GM12878 (cell line): ENCODE measurements at regions not wholly inside any gene's neighbourhood (a gene's known extent, or its start where the extent isn't known, plus 50 kb on each side); places are given as distances from the start of the nearest gene placed in this dataset.

Source experiments
- ATAC-seq: fragments of 200-7000 bp; cut with Tn5 transposase; 3 replicates; pipeline ENCODE4 v1.9.1; 2020; ENCODE audit warnings: mild to moderate bottlenecking, moderate library complexity
- BruUV-seq: library from RNA; stranded (reverse); fragments of 400-500 nt; replicated peaks from 2 replicates; lab custom pipeline; 2021; lab: Mats Ljungman, UMichigan
- CTCF ChIA-PET: fragments of 300-600 bp; sonication (Branson Sonifier 250); formaldehyde crosslinking; extraction: SDS; loops from one replicate; lab custom pipeline; 2021; ENCODE audit warnings: inconsistent platforms; lab: Yijun Ruan, JAX
- POLR2A ChIA-PET: fragments of 350-600 bp; formaldehyde crosslinking; extraction: SDS; loops from one replicate; lab custom pipeline; 2021; ENCODE audit warnings: inconsistent platforms; lab: Charles Lee
- RAD21 ChIA-PET: fragments of 300-600 bp; sonication (Branson Sonifier 250); formaldehyde crosslinking; loops from one replicate; lab custom pipeline; 2023; ENCODE audit warnings: antibody characterized with exemption; ENCODE audit not compliant: unreplicated experiment; lab: Charles Lee
- SMC1A ChIA-PET: fragments of 300-600 bp; sonication (Branson Sonifier 250); formaldehyde crosslinking; loops from one replicate; lab custom pipeline; 2023; ENCODE audit not compliant: unreplicated experiment, uncharacterized antibody; lab: Charles Lee
- DNase-seq: peaks from one replicate; pipeline ENCODE4 v3.0.0-alpha.2; 2011; ENCODE audit warnings: low read depth, low spot score
- FAIRE-seq: peaks from 3 replicates; lab custom pipeline; 2011; peaks lifted over from hg19 to GRCh38; lab: Jason Lieb, UNC
- H2AFZ ChIP-seq: 2 replicates; pipeline ENCODE4 v1.6.0; 2011; ENCODE audit warnings: low read depth, low read length, control low read depth; ENCODE audit not compliant: control insufficient read depth
- H3K27ac ChIP-seq: 2 replicates; pipeline ENCODE4 v1.5.1; 2011; ENCODE audit warnings: control low read depth; ENCODE audit not compliant: control insufficient read depth, insufficient read depth
- H3K27me3 ChIP-seq, 2 experiments: replicated peaks in 1 of 2; 2 replicates each; pipeline versions ENCODE4 v1.6.0 to v1.6.1; 2011; ENCODE audit warnings: low read length in 1 of 2; ENCODE audit not compliant: control insufficient read depth in 2 of 2, insufficient read depth in 2 of 2
- H3K36me3 ChIP-seq, 2 experiments: 2 replicates each; pipeline ENCODE4 v1.5.1; 2011; ENCODE audit warnings: low read length in 1 of 2; ENCODE audit not compliant: control insufficient read depth in 2 of 2, insufficient read depth in 2 of 2
- H3K4me1 ChIP-seq: 2 replicates; pipeline ENCODE4 v1.6.1; 2011; ENCODE audit warnings: mild to moderate bottlenecking, low read length, moderate library complexity, mixed read lengths; ENCODE audit not compliant: control insufficient read depth, insufficient read depth
- H3K4me2 ChIP-seq: 2 replicates; pipeline ENCODE4 v1.6.0; 2011; ENCODE audit warnings: control low read depth; ENCODE audit not compliant: control insufficient read depth, insufficient read depth
- H3K4me3 ChIP-seq: fragments of 200-600 bp; sonication (generic); 2 replicates; pipeline ENCODE4 v1.5.1; 2016
- H3K79me2 ChIP-seq: 2 replicates; pipeline ENCODE4 v1.6.0; 2011; ENCODE audit warnings: low read length; ENCODE audit not compliant: control insufficient read depth, insufficient read depth
- H3K9ac ChIP-seq: 2 replicates; pipeline ENCODE4 v1.8.0; 2011; ENCODE audit warnings: low read length, control low read depth, mixed read lengths; ENCODE audit not compliant: control insufficient read depth, insufficient read depth
- H3K9me3 ChIP-seq: replicated peaks from 3 replicates; pipeline ENCODE4 v1.5.1; 2011; ENCODE audit warnings: mild to moderate bottlenecking, low read length; ENCODE audit not compliant: control insufficient read depth, insufficient read depth
- H4K20me1 ChIP-seq: 2 replicates; pipeline ENCODE4 v1.6.0; 2011; ENCODE audit not compliant: control insufficient read depth, insufficient read depth
- ASH2L ChIP-seq: fragments of 300-600, 200-600 bp; sonication (generic); IDR thresholded peaks from 2 replicates; pipeline ENCODE4 v1.6.1; 2017; ENCODE audit warnings: low read depth, mild to moderate bottlenecking, borderline replicate concordance
- BACH1 ChIP-seq: fragments of 450-650 bp; IDR thresholded peaks from 2 replicates; pipeline ENCODE4 v1.6.1; 2017; ENCODE audit warnings: mild to moderate bottlenecking, borderline replicate concordance
- BMI1 ChIP-seq: fragments of 450-650 bp; IDR thresholded peaks from 2 replicates; pipeline ENCODE4 v1.6.1; 2016; ENCODE audit warnings: mild to moderate bottlenecking, moderate library complexity, borderline replicate concordance
- CBFB ChIP-seq: IDR thresholded peaks from 2 replicates; pipeline ENCODE4 v1.6.1; 2016; ENCODE audit warnings: antibody characterized with exemption, low read depth
- CREM ChIP-seq: IDR thresholded peaks from 2 replicates; pipeline ENCODE4 v1.6.1; 2014; ENCODE audit warnings: antibody characterized with exemption, low read depth
- E2F8 ChIP-seq: fragments of 450-650 bp; IDR thresholded peaks from 2 replicates; pipeline ENCODE4 v1.6.1; 2018; ENCODE audit warnings: mild to moderate bottlenecking, low read depth, moderate library complexity; ENCODE audit not compliant: partially characterized antibody
- EP300 ChIP-seq, 2 experiments: fragments of 150-350 bp in 1 of 2; IDR thresholded peaks; 2 replicates each; pipeline ENCODE4 v1.6.1; 2011 to 2012; ENCODE audit warnings: low read depth in 2 of 2, low read length in 2 of 2, borderline replicate concordance in 1 of 2, improper control_type of control experiment in 1 of 2, inconsistent platforms in 1 of 2; ENCODE audit not compliant: control insufficient read depth in 1 of 2
- ESRRA ChIP-seq: IDR thresholded peaks from 2 replicates; pipeline ENCODE4 v1.6.1; 2012; ENCODE audit warnings: mild to moderate bottlenecking, low read length, improper control_type of control experiment
- GABPA ChIP-seq: IDR thresholded peaks from 2 replicates; pipeline ENCODE4 v1.6.1; 2014; ENCODE audit warnings: antibody characterized with exemption, low read depth, mild to moderate bottlenecking, inconsistent platforms
- KAT2A ChIP-seq: conservative IDR thresholded peaks from 2 replicates; pipeline ENCODE4 v1.6.1; 2011; ENCODE audit warnings: low read depth, low read length; ENCODE audit not compliant: control insufficient read depth
- MEF2A ChIP-seq: IDR thresholded peaks from 2 replicates; pipeline ENCODE4 v1.6.1; 2011; ENCODE audit warnings: low read depth, mild to moderate bottlenecking, low read length, moderate library complexity; ENCODE audit not compliant: insufficient read depth
- MYB ChIP-seq: fragments of 150-350 bp; IDR thresholded peaks from 2 replicates; pipeline ENCODE4 v1.6.1; 2014; ENCODE audit warnings: mild to moderate bottlenecking, low read depth, low read length, borderline replicate concordance
- PML ChIP-seq: IDR thresholded peaks from 2 replicates; pipeline ENCODE4 v1.6.1; 2012; ENCODE audit warnings: low read length, inconsistent platforms
- POLR2AphosphoS5 ChIP-seq: IDR thresholded peaks from 2 replicates; pipeline ENCODE4 v1.6.1; 2011; ENCODE audit warnings: mild to moderate bottlenecking, low read length, inconsistent platforms
- POU2F2 ChIP-seq: IDR thresholded peaks from 3 replicates; pipeline ENCODE4 v1.6.1; 2011; ENCODE audit warnings: low read depth, mild to moderate bottlenecking, low read length, borderline replicate concordance
- RBBP5 ChIP-seq: fragments of 200-600 bp; sonication (generic); conservative IDR thresholded peaks from 2 replicates; pipeline ENCODE4 v1.6.1; 2016
- SMAD5 ChIP-seq: IDR thresholded peaks from 2 replicates; pipeline ENCODE4 v1.6.1; 2016; ENCODE audit warnings: antibody characterized with exemption, low read depth
- SRF ChIP-seq, 2 experiments: IDR thresholded peaks; 2 replicates each; pipeline ENCODE4 v1.6.1; 2011; ENCODE audit warnings: low read depth in 2 of 2, low read length in 2 of 2, mild to moderate bottlenecking in 1 of 2, moderate library complexity in 1 of 2
- STAT3 ChIP-seq: IDR thresholded peaks from 2 replicates; pipeline ENCODE4 v1.6.1; 2011; ENCODE audit warnings: low read depth, low read length, improper control_type of control experiment
- TARDBP ChIP-seq: IDR thresholded peaks from 2 replicates; pipeline ENCODE4 v1.6.1; 2016; ENCODE audit warnings: borderline replicate concordance
- ZNF217 ChIP-seq: fragments of 450-650 bp; IDR thresholded peaks from 2 replicates; pipeline ENCODE4 v1.6.1; 2017; ENCODE audit warnings: antibody characterized with exemption, mild to moderate bottlenecking
- ZNF24 ChIP-seq: fragments of 450-650 bp; IDR thresholded peaks from 2 replicates; pipeline ENCODE4 v1.6.1; 2017; ENCODE audit warnings: antibody characterized with exemption, mild to moderate bottlenecking
- WGBS: methylation state at CpG from one replicate; pipeline ENCODE4 v1.1.6; 2016; ENCODE audit warnings: low lambda C conversion rate; ENCODE audit not compliant: insufficient replicate concordance, insufficient coverage; ENCODE audit errors: missing lambda C conversion rate; 5-methylcytosine and 5-hydroxymethylcytosine counted together
- in situ Hi-C: fragments of 300-500 bp; cut with MboI; formaldehyde crosslinking; loops from 9 replicates; pipeline ENCODE4 v1.14.3; 2018; ENCODE audit warnings: mixed read lengths
- intact Hi-C: fragments of 100-400 bp; cut with micrococcal nuclease; formaldehyde crosslinking; loops from one replicate; pipeline ENCODE4 v1.14.2; 2022; ENCODE audit not compliant: unreplicated experiment
- TF ChIP-seq, protein P1 (sequence below): fragments of 450-650 bp; IDR thresholded peaks from 2 replicates; pipeline ENCODE4 v1.6.1; 2017; ENCODE audit warnings: mild to moderate bottlenecking, low read depth, inconsistent platforms; ENCODE audit not compliant: poor library complexity, severe bottlenecking

DNA sequence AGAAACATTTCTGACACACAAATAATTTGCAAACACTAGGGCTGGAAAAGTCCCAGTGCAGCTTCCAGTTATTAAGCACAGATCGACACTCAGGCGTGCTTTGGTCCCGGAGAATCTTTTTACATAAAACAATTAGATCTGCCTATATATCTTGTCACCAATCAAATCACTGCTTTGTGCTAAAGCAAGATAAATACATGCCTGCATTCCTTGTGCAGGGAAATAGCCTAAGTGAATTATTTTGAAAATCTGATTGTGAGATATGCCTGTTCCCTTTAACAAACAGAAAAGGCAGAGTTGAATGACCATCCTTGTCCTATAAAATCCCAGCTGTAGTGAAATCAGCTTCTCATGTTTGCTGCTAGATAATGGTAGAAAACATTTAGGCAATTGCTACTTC is 604.4 kb downstream of the CCDC171 start (continued):
- TF ChIP-seq ASH2L (no peak), RBBP5 (no peak), POLR2AphosphoS5 (no peak), BMI1 (no peak), SMAD5 (no peak), POU2F2 (no peak), E2F8 (no peak), CREM (no peak), PML (no peak), ZNF217 (no peak)

GRCh38 chr9:16157651-16158050 is 604.8 kb downstream of the CCDC171 start:
- ChIA-PET RAD21 (no interaction called here), SMC1A (no interaction called here), POLR2A (no interaction called here), CTCF (interaction anchor here (1.2 kb wide), 1 partner anchor 335 kb away, joined by 3 read pairs; no protein-coding TSS in a partner anchor)
- FAIRE-seq (no peak), DNase-seq (no peak), ATAC-seq (no peak)
- no peaks in the 10 kb centered on the region for H3K79me2 ChIP-seq
- no TSS peak for BruUV-seq
- no peaks in the 10 kb centered on the region for H3K4me1 ChIP-seq
- in situ Hi-C loops (no loop called here), intact Hi-C loops (no loop called here)
- 34% methylated on average over 4 of the region's 4 CpGs for WGBS
- H3K9me3 ChIP-seq: no peaks in the 10 kb centered on the region
- H4K20me1 ChIP-seq: no peaks in the 10 kb centered on the region
- H2AFZ ChIP-seq: no peak overlapping the region
- no peak overlapping the region for H3K4me2 ChIP-seq
- H3K27me3 ChIP-seq: no peaks in the 10 kb centered on the region
- no peak overlapping the region for H3K9ac ChIP-seq
- TF ChIP-seq GABPA: no peak
- no peak for TF ChIP-seq MYB
- TF ChIP-seq TARDBP: no peak
- no peak for TF ChIP-seq ESRRA
- no peak for TF ChIP-seq STAT3
- TF ChIP-seq CBFB: no peak
- TF ChIP-seq MEF2A: no peak
- TF ChIP-seq ZNF24: no peak
- TF ChIP-seq, protein P1, sequence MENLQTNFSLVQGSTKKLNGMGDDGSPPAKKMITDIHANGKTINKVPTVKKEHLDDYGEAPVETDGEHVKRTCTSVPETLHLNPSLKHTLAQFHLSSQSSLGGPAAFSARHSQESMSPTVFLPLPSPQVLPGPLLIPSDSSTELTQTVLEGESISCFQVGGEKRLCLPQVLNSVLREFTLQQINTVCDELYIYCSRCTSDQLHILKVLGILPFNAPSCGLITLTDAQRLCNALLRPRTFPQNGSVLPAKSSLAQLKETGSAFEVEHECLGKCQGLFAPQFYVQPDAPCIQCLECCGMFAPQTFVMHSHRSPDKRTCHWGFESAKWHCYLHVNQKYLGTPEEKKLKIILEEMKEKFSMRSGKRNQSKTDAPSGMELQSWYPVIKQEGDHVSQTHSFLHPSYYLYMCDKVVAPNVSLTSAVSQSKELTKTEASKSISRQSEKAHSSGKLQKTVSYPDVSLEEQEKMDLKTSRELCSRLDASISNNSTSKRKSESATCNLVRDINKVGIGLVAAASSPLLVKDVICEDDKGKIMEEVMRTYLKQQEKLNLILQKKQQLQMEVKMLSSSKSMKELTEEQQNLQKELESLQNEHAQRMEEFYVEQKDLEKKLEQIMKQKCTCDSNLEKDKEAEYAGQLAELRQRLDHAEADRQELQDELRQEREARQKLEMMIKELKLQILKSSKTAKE: no peak
- TF ChIP-seq KAT2A: no peak
- no peak for TF ChIP-seq BACH1
- TF ChIP-seq SRF (IDR thresholded peaks at IDR 0.05; ENCODE audit: low read depth in 2 of 2, low read length in 2 of 2): no peak
- TF ChIP-seq EP300 (IDR thresholded peaks at IDR 0.05; ENCODE audit: borderline replicate concordance in 1 of 2, control insufficient read depth in 1 of 2, low read depth in 2 of 2, low read length in 2 of 2): no peak
- no peak overlapping the region for H3K27ac ChIP-seq
- no peaks in the 10 kb centered on the region for H3K36me3 ChIP-seq
- no peak overlapping the region for H3K4me3 ChIP-seq
